K562 (cell line): ENCODE measurements at regions not wholly inside any gene's neighbourhood (a gene's known extent, or its start where the extent isn't known, plus 50 kb on each side); places are given as distances from the start of the nearest gene placed in this dataset.

ENCODE experiments used
- ATAC-seq: fragments of 200-7000 bp; cut with Tn5 transposase; 3 replicates; pipeline ENCODE4 v1.9.1; 2020; ENCODE audit warnings: moderate library complexity
- BruUV-seq: library from RNA; stranded (reverse); fragments of 400-500 nt; replicated peaks from 2 replicates; lab custom pipeline; 2021; lab: Mats Ljungman, UMichigan
- CTCF ChIA-PET: fragments of 300-600 bp; formaldehyde crosslinking; extraction: SDS; loops from one replicate; lab custom pipeline; 2021; ENCODE audit warnings: low intra/inter-chr PET ratio; lab: Yijun Ruan, JAX
- POLR2A ChIA-PET: fragments of 300-600, 350-650 bp; sonication (Branson Sonifier 250); formaldehyde crosslinking; extraction: SDS; loops from one replicate; lab custom pipeline; 2021; ENCODE audit warnings: antibody characterized with exemption, inconsistent platforms; lab: Yijun Ruan, JAX
- DNase-seq, 4 experiments: peaks; one replicate each; pipeline versions ENCODE4 v3.0.0 to v3.0.0-alpha.2; 2011 to 2018; ENCODE audit warnings: low spot score in 3 of 4, mixed read lengths in 3 of 4; ENCODE audit errors: extremely low read depth in 1 of 4
- FAIRE-seq: peaks from 2 replicates; lab custom pipeline; 2011; peaks lifted over from hg19 to GRCh38; lab: Jason Lieb, UNC
- H2AFZ ChIP-seq: 2 replicates; pipeline ENCODE4 v1.6.0; 2011; ENCODE audit warnings: low read depth, low read length, control low read depth, inconsistent platforms
- H3K27ac ChIP-seq: fragments of 200-600 bp; 3 replicates; pipeline ENCODE4 v1.8.0; 2011; ENCODE audit warnings: low read depth, mild to moderate bottlenecking, control low read depth, inconsistent platforms, low read length, moderate library complexity, mixed read lengths; ENCODE audit errors: extremely low read depth
- H3K27me3 ChIP-seq, 2 experiments: fragments of 300-600 bp in 1 of 2; 2 replicates in 1 of 2; 3 replicates in 1 of 2; pipeline versions ENCODE4 v1.6.0 to v1.8.0; 2011; ENCODE audit warnings: inconsistent platforms in 2 of 2, low read length in 2 of 2, mild to moderate bottlenecking in 1 of 2, mixed read lengths in 1 of 2, moderate library complexity in 1 of 2; ENCODE audit not compliant: control insufficient read depth in 2 of 2, insufficient read depth in 2 of 2
- H3K36me3 ChIP-seq: fragments of 300-600 bp; 3 replicates; pipeline ENCODE4 v1.8.0; 2011; ENCODE audit warnings: mild to moderate bottlenecking, low read length, inconsistent platforms; ENCODE audit not compliant: control insufficient read depth, insufficient read depth
- H3K4me1 ChIP-seq, 2 experiments: fragments of 200-600 bp in 1 of 2; replicated peaks in 1 of 2; 2 replicates in 1 of 2; 3 replicates in 1 of 2; pipeline versions ENCODE4 v1.5.1 to v1.8.0; 2011; ENCODE audit warnings: inconsistent platforms in 2 of 2, low read length in 2 of 2, mild to moderate bottlenecking in 1 of 2, mixed read lengths in 1 of 2, moderate library complexity in 1 of 2; ENCODE audit not compliant: control insufficient read depth in 2 of 2, insufficient read depth in 2 of 2
- H3K4me2 ChIP-seq: 2 replicates; pipeline ENCODE4 v1.6.1; 2011; ENCODE audit warnings: low read length, control low read depth, inconsistent platforms, mixed read lengths; ENCODE audit not compliant: insufficient read depth
- H3K4me3 ChIP-seq: fragments of 200-600 bp; sonication (generic), shearing (Covaris generic); 2 replicates; pipeline ENCODE4 v1.5.1; 2016; ENCODE audit warnings: control low read depth, inconsistent platforms
- H3K79me2 ChIP-seq: fragments of 200-600 bp; 3 replicates; pipeline ENCODE4 v1.8.0; 2011; ENCODE audit warnings: low read length, inconsistent platforms; ENCODE audit not compliant: control insufficient read depth, insufficient read depth
- H3K9ac ChIP-seq, 2 experiments: 2 replicates each; pipeline versions ENCODE4 v1.6.0 to v1.6.1; 2011; ENCODE audit warnings: low read depth in 2 of 2, low read length in 2 of 2, control low read depth in 1 of 2, inconsistent platforms in 1 of 2, mild to moderate bottlenecking in 1 of 2, mixed read lengths in 1 of 2; ENCODE audit not compliant: insufficient read depth in 1 of 2
- H3K9me1 ChIP-seq: one replicate; pipeline ENCODE4 v1.6.0; 2011; ENCODE audit warnings: inconsistent platforms, mild to moderate bottlenecking, low read length, moderate library complexity; ENCODE audit not compliant: control insufficient read depth, insufficient read depth
- H3K9me3 ChIP-seq: replicated peaks from 2 replicates; pipeline ENCODE4 v1.5.1; 2011; ENCODE audit warnings: low read depth, low read length, inconsistent platforms; ENCODE audit not compliant: control insufficient read depth, insufficient read depth
- H4K20me1 ChIP-seq: replicated peaks from 2 replicates; pipeline ENCODE4 v1.6.1; 2011; ENCODE audit warnings: low read length, inconsistent platforms, mixed read lengths; ENCODE audit not compliant: control insufficient read depth, insufficient read depth
- E2F3 ChIP-seq: fragments of 250-450 bp; sonication (Bioruptor Pico); IDR thresholded peaks from 2 replicates; pipeline ENCODE4 v1.4.0; 2020; ENCODE audit warnings: mild to moderate bottlenecking
- ESRRA ChIP-seq: fragments of 450-650 bp; IDR thresholded peaks from 2 replicates; pipeline ENCODE4 v1.6.1; 2014; ENCODE audit warnings: low read depth, mild to moderate bottlenecking, moderate library complexity, borderline replicate concordance
- ID3 ChIP-seq, 2 experiments: fragments of 250-450 bp in 1 of 2; fragments of 450-650 bp in 1 of 2; sonication (Bioruptor Pico) in 1 of 2; IDR thresholded peaks; 2 replicates each; pipeline versions ENCODE4 v1.6.1 to v1.8.0; 2016 to 2021; ENCODE audit warnings: mild to moderate bottlenecking in 2 of 2, moderate library complexity in 2 of 2, missing compliant biosample characterization in 1 of 2, missing genetic modification characterization in 1 of 2
- KAT2B ChIP-seq: IDR thresholded peaks from one replicate; pipeline ENCODE4 v1.6.1; 2012; ENCODE audit warnings: low read depth, mild to moderate bottlenecking, control low read depth, inconsistent platforms, low read length, moderate library complexity
- LCOR ChIP-seq: sonication (generic); formaldehyde crosslinking; IDR thresholded peaks from 2 replicates; pipeline ENCODE4 v1.8.0; 2022; ENCODE audit warnings: mild to moderate bottlenecking, missing genetic modification reagents
- MXD1 ChIP-seq: fragments of 250-450 bp; sonication (Bioruptor Pico); IDR thresholded peaks from 2 replicates; pipeline ENCODE4 v1.8.0; 2021; ENCODE audit warnings: borderline replicate concordance, mild to moderate bottlenecking, moderate library complexity; ENCODE audit not compliant: poor library complexity, severe bottlenecking
- RFX1 ChIP-seq: fragments of 450-650 bp; IDR thresholded peaks from 2 replicates; pipeline ENCODE4 v1.6.1; 2016; ENCODE audit warnings: mild to moderate bottlenecking, moderate library complexity
- RUNX1 ChIP-seq: sonication (generic); IDR thresholded peaks from 2 replicates; pipeline ENCODE4 v1.6.1; 2016; ENCODE audit warnings: antibody characterized with exemption, low read depth
- STAG1 ChIP-seq: sonication (generic); formaldehyde crosslinking; IDR thresholded peaks from 2 replicates; pipeline ENCODE4 v1.5.0; 2020; ENCODE audit warnings: missing genetic modification reagents, borderline replicate concordance
- ZNF316 ChIP-seq: fragments of 450-650 bp; IDR thresholded peaks from 2 replicates; pipeline ENCODE4 v1.6.1; 2016
- WGBS: fragments of 100-300 bp; shearing (Covaris generic); methylation state at CpG from one replicate; pipeline ENCODE4 v1.1.6; 2016; ENCODE audit warnings: low coverage, mixed read lengths; ENCODE audit not compliant: insufficient coverage; ENCODE audit errors: missing lambda C conversion rate; 5-methylcytosine and 5-hydroxymethylcytosine counted together
- in situ Hi-C: fragments of 300-500 bp; cut with MboI; formaldehyde crosslinking; loops from 4 replicates; pipeline ENCODE4 v1.15.0; 2018; ENCODE audit warnings: inconsistent platforms, mixed read lengths
- intact Hi-C: fragments of 100-400 bp; cut with micrococcal nuclease; formaldehyde crosslinking; loops from 2 replicates; pipeline ENCODE4 v1.14.2; 2022
- TF ChIP-seq, protein P1 (sequence below): fragments of 450-650 bp; formaldehyde crosslinking; IDR thresholded peaks from 2 replicates; pipeline ENCODE4 v1.4.0; 2022; ENCODE audit warnings: missing genetic modification characterization
- TF ChIP-seq, protein P2 (sequence below), 2 experiments: fragments of 450-650 bp; IDR thresholded peaks; 2 replicates each; pipeline ENCODE4 v1.6.1; 2018; ENCODE audit warnings: mild to moderate bottlenecking in 2 of 2, low read depth in 1 of 2; ENCODE audit not compliant: partially characterized antibody in 2 of 2

GRCh38 chr5:67528953-67529352, 332.4 kb upstream of the CD180 start:
- no peak overlapping the region for H3K4me3 ChIP-seq
- intact Hi-C loops (no loop called here), in situ Hi-C loops (no loop called here)
- no peaks in the 10 kb centered on the region for H3K79me2 ChIP-seq
- 0% methylated on average over 3 of the region's 3 CpGs for WGBS
- ChIA-PET POLR2A (interaction anchor here (0.7 kb wide), 1 partner anchor 12 kb away, joined by 3 read pairs; no protein-coding TSS in a partner anchor), CTCF (no interaction called here)
- no peak for TF ChIP-seq RUNX1
- no peak for TF ChIP-seq E2F3 (CRISPR knock-in tag)
- TF ChIP-seq KAT2B: no peak
- no peak for TF ChIP-seq MXD1 (CRISPR knock-in tag)
- TF ChIP-seq LCOR (CRISPR knock-in tag): no peak
- no peak for TF ChIP-seq ID3 (CRISPR knock-in tag; IDR thresholded peaks at IDR 0.05)
- no peak for TF ChIP-seq ID3 (tag; IDR thresholded peaks at IDR 0.05)
- TF ChIP-seq, protein P1, sequence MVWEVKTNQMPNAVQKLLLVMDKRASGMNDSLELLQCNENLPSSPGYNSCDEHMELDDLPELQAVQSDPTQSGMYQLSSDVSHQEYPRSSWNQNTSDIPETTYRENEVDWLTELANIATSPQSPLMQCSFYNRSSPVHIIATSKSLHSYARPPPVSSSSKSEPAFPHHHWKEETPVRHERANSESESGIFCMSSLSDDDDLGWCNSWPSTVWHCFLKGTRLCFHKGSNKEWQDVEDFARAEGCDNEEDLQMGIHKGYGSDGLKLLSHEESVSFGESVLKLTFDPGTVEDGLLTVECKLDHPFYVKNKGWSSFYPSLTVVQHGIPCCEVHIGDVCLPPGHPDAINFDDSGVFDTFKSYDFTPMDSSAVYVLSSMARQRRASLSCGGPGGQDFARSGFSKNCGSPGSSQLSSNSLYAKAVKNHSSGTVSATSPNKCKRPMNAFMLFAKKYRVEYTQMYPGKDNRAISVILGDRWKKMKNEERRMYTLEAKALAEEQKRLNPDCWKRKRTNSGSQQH: no peak
- TF ChIP-seq ZNF316: no peak
- no peak for TF ChIP-seq STAG1 (CRISPR knock-in tag)
- no peak for TF ChIP-seq RFX1
- TF ChIP-seq, protein P2, sequence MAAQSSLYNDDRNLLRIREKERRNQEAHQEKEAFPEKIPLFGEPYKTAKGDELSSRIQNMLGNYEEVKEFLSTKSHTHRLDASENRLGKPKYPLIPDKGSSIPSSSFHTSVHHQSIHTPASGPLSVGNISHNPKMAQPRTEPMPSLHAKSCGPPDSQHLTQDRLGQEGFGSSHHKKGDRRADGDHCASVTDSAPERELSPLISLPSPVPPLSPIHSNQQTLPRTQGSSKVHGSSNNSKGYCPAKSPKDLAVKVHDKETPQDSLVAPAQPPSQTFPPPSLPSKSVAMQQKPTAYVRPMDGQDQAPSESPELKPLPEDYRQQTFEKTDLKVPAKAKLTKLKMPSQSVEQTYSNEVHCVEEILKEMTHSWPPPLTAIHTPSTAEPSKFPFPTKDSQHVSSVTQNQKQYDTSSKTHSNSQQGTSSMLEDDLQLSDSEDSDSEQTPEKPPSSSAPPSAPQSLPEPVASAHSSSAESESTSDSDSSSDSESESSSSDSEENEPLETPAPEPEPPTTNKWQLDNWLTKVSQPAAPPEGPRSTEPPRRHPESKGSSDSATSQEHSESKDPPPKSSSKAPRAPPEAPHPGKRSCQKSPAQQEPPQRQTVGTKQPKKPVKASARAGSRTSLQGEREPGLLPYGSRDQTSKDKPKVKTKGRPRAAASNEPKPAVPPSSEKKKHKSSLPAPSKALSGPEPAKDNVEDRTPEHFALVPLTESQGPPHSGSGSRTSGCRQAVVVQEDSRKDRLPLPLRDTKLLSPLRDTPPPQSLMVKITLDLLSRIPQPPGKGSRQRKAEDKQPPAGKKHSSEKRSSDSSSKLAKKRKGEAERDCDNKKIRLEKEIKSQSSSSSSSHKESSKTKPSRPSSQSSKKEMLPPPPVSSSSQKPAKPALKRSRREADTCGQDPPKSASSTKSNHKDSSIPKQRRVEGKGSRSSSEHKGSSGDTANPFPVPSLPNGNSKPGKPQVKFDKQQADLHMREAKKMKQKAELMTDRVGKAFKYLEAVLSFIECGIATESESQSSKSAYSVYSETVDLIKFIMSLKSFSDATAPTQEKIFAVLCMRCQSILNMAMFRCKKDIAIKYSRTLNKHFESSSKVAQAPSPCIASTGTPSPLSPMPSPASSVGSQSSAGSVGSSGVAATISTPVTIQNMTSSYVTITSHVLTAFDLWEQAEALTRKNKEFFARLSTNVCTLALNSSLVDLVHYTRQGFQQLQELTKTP (IDR thresholded peaks at IDR 0.05; ENCODE audit: low read depth in 1 of 2, partially characterized antibody in 2 of 2): no peak
- no peak for TF ChIP-seq ESRRA
- H4K20me1 ChIP-seq: no peaks in the 10 kb centered on the region
- no peak overlapping the region for H2AFZ ChIP-seq
- no peak for ATAC-seq
- no TSS peak for BruUV-seq
- H3K4me2 ChIP-seq: no peak overlapping the region
- H3K9ac ChIP-seq: no peak overlapping the region
- H3K9me1 ChIP-seq: no peaks in the 10 kb centered on the region
- no peaks in the 10 kb centered on the region for H3K9me3 ChIP-seq
- no peaks in the 10 kb centered on the region for H3K36me3 ChIP-seq
- H3K27ac ChIP-seq: no peak overlapping the region
- no peaks in the 10 kb centered on the region for H3K4me1 ChIP-seq
- FAIRE-seq: no peak
- no peaks in the 10 kb centered on the region for H3K27me3 ChIP-seq
- DNase-seq: no peak
